Heart left ventricle (tissue), 16 donors: ENCODE measurements at regions not wholly inside any gene's neighbourhood (a gene's known extent, or its start where the extent isn't known, plus 50 kb on each side); places are given as distances from the start of the nearest gene placed in this dataset.

Source experiments
- ATAC-seq, 4 donors: fragments of 200-7000 bp; cut with Tn5 transposase; one replicate each; pipeline ENCODE4 v1.9.1; 2020 to 2022; ENCODE audit warnings: moderate library complexity in 4 of 4, mild to moderate bottlenecking in 3 of 4, moderate number of reproducible peaks in 1 of 4
- DNase-seq, 5 donors: peaks; one replicate each; pipeline ENCODE4 v3.0.0-alpha.2; 2020
- H3K27ac ChIP-seq, 12 donors: fragments of 200-600 bp; sonication (generic) in 4 of 12; one replicate each; pipeline versions ENCODE4 v1.5.0 to v1.8.0; 2016 to 2022; ENCODE audit warnings: mild to moderate bottlenecking in 2 of 12
- H3K27me3 ChIP-seq, 9 donors: fragments of 200-600 bp; sonication (generic) in 2 of 9; one replicate each; pipeline versions ENCODE4 v1.5.1 to v1.8.0; 2016 to 2022; ENCODE audit warnings: mild to moderate bottlenecking in 3 of 9
- H3K36me3 ChIP-seq, 9 donors: fragments of 200-600 bp; sonication (generic) in 2 of 9; one replicate each; pipeline versions ENCODE4 v1.5.0 to v1.8.0; 2018 to 2022; ENCODE audit warnings: mild to moderate bottlenecking in 2 of 9
- H3K4me1 ChIP-seq, 12 donors: fragments of 200-600 bp; sonication (generic) in 4 of 12; one replicate each; pipeline versions ENCODE4 v1.5.0 to v1.8.0; 2016 to 2022; ENCODE audit warnings: mild to moderate bottlenecking in 3 of 12
- H3K4me3 ChIP-seq, 12 donors: fragments of 200-600 bp; sonication (generic) in 4 of 12; one replicate each; pipeline versions ENCODE4 v1.5.0 to v1.8.0; 2017 to 2022; ENCODE audit warnings: mild to moderate bottlenecking in 9 of 12, moderate library complexity in 4 of 12
- H3K9me3 ChIP-seq, 12 donors: fragments of 200-600 bp; sonication (generic) in 4 of 12; one replicate each; pipeline versions ENCODE4 v1.5.0 to v1.8.0; 2016 to 2022; ENCODE audit warnings: mild to moderate bottlenecking in 1 of 12
- CTCF ChIP-seq, 12 donors: fragments of 200-600 bp; sonication (generic) in 4 of 12; IDR thresholded peaks; one replicate each; pipeline versions ENCODE4 v1.5.0 to v1.8.0; 2018 to 2022; ENCODE audit warnings: antibody characterized with exemption in 12 of 12, mild to moderate bottlenecking in 5 of 12
- POLR2A ChIP-seq, 2 donors: fragments of 450-650 bp; IDR thresholded peaks; one replicate each; pipeline ENCODE4 v1.6.1; 2017; ENCODE audit warnings: antibody characterized with exemption in 2 of 2, mild to moderate bottlenecking in 2 of 2, moderate library complexity in 2 of 2
- WGBS, 4 donors: extraction: QIAGEN DNeasy Blood & Tissue Kit in 2 of 4; methylation state at CpG; one replicate each; pipeline versions ENCODE4 v1.1.5 to v1.1.7; 2013 to 2018; 5-methylcytosine and 5-hydroxymethylcytosine counted together
- intact Hi-C, 10 donors: fragments of 100-400 bp; cut with DNase I; formaldehyde crosslinking; loops; one replicate each; pipeline versions ENCODE4 v1.11.1 to v1.14.2; 2022
- donor health status: ischemic (EF 13 %, LVEDD 7.1; RV severe dilation, severe dysfunction).
- donor health status: healthy with polysubstance abuse.
- donor health status: DM: no; HTN: yes; CAD: no.
- donor health status: DM: no; HTN: no; CAD: no.
- donor health status: ischemic (EF 25% LVEDD 6.9; RV normal size, moderate dysfunction).
- donor health status: ischemic (EF 25% LVEDD 5.7; RV mildly dilated, moderate dysfunction).
- donor health status: healthy.
- donor health status: DM: yes; HTN: yes; CAD: no.
- donor health status: ischemic (EF 35%, LVEDD 5.7; RV mildly dilated, moderate dysfunction).
- donor health status: nonischemic (EF 11% LVEDD 7.7; RV severe dilation, severe dysfunction).
- donor health status: DM: yes; HTN: yes; CAD: no.
- donor health status: PGD.
- donor health status: ischemic (EF 29% LVEDD 5.4; RV normal size, mild dysfunction).
- donor health status: nonischemic (EF 23%, LVEDD 6.1; RV moderate dilation, normal function).

GRCh38 chr16:82440336-82440735 lies 186.4 kb upstream of the CDH13 start:
- no peak for DNase-seq
- no peaks in the 10 kb centered on the region for H3K36me3 ChIP-seq
- intact Hi-C loops = loop anchor here in 1 of 10 donors (10.0 kb wide), 1 partner anchor 1384 kb away; no protein-coding TSS in a partner anchor
- H3K4me3 ChIP-seq = no peak overlapping the region
- no peak overlapping the region for H3K27ac ChIP-seq
- ATAC-seq = no peak
- 43 to 59% (median 49%) methylated on average over 6 of the region's 6 CpGs for WGBS, 4 donors
- TF ChIP-seq POLR2A (IDR thresholded peaks at IDR 0.05) = no peak
- no peak for TF ChIP-seq CTCF (IDR thresholded peaks at IDR 0.05)
- no peaks in the 10 kb centered on the region for H3K9me3 ChIP-seq
- no peaks in the 10 kb centered on the region for H3K4me1 ChIP-seq
- H3K27me3 ChIP-seq = peaks cover 0 to 13% (median 0%) of the 10 kb centered on the region in 9 donors

- no peaks in the 10 kb centered on the region for H3K9me3 ChIP-seq
- peak in 7 of 12 donors; percentile 9 to 32 (median 27) for TF ChIP-seq CTCF (IDR thresholded peaks at IDR 0.05)
- TF ChIP-seq POLR2A (IDR thresholded peaks at IDR 0.05) = no peak
- H3K4me1 ChIP-seq = no peaks in the 10 kb centered on the region
- no peaks in the 10 kb centered on the region for H3K36me3 ChIP-seq
- WGBS, 4 donors = 65 to 71% (median 68%) methylated on average over 7 of the region's 7 CpGs
- intact Hi-C loops = loop anchor here in 1 of 10 donors (10.0 kb wide), 1 partner anchor 1385 kb away; no protein-coding TSS in a partner anchor
- ATAC-seq = no peak
- H3K4me3 ChIP-seq = no peak overlapping the region
- no peak for DNase-seq
- H3K27ac ChIP-seq = no peak overlapping the region
- peaks cover 0 to 13% (median 0%) of the 10 kb centered on the region in 9 donors for H3K27me3 ChIP-seq
Measured at GRCh38 chr16:82439678-82440293, 187.0 kb upstream of the CDH13 start.

GRCh38 chr16:82433042-82433441 lies 193.7 kb upstream of the CDH13 start:
- H3K36me3 ChIP-seq = no peaks in the 10 kb centered on the region
- no peaks in the 10 kb centered on the region for H3K4me1 ChIP-seq
- TF ChIP-seq CTCF (IDR thresholded peaks at IDR 0.05) (no peak), POLR2A (IDR thresholded peaks at IDR 0.05) (no peak)
- 87 to 94% (median 90%) methylated on average over 2 of the region's 2 CpGs for WGBS, 4 donors
- no peak for ATAC-seq
- no peak overlapping the region for H3K4me3 ChIP-seq
- no peaks in the 10 kb centered on the region for H3K9me3 ChIP-seq
- no peak overlapping the region for H3K27ac ChIP-seq
- no peak for DNase-seq
- intact Hi-C loops = no loop called here
- H3K27me3 ChIP-seq = peaks cover 0 to 22% (median 0%) of the 10 kb centered on the region in 9 donors

- TF ChIP-seq CTCF (IDR thresholded peaks at IDR 0.05) (no peak), POLR2A (IDR thresholded peaks at IDR 0.05) (no peak)
- intact Hi-C loops = no loop called here
- no peaks in the 10 kb centered on the region for H3K9me3 ChIP-seq
- WGBS, 4 donors = 70 to 76% (median 73%) methylated on average over 8 of the region's 8 CpGs
- ATAC-seq = no peak
- H3K4me3 ChIP-seq = no peak overlapping the region
- no peaks in the 10 kb centered on the region for H3K36me3 ChIP-seq
- no peaks in the 10 kb centered on the region for H3K4me1 ChIP-seq
- H3K27me3 ChIP-seq = peaks cover 0 to 18% (median 0%) of the 10 kb centered on the region in 9 donors
- no peak for DNase-seq
- H3K27ac ChIP-seq = no peak overlapping the region
Measured at GRCh38 chr16:82432261-82432660, 194.5 kb upstream of the CDH13 start.
